Kidney (tissue), 13 donors: ENCODE measurements at regions not wholly inside any gene's neighbourhood (a gene's known extent, or its start where the extent isn't known, plus 50 kb on each side); places are given as distances from the start of the nearest gene placed in this dataset.
A peak's percentile ranks its signal among the peaks of the same experiment; 100 is the strongest.

ENCODE experiments used
- DNase-seq, 5 donors: peaks; one replicate each; pipeline ENCODE4 v3.0.0-alpha.2; 2013 to 2020
- FAIRE-seq: peaks from 2 replicates; lab custom pipeline; 2012; peaks lifted over from hg19 to GRCh38; lab: Jason Lieb, UNC
- H3K27ac ChIP-seq, 2 donors: one replicate each; pipeline ENCODE4 v1.7.0; 2013; ENCODE audit warnings: low read depth in 2 of 2, low read length in 2 of 2, inconsistent platforms in 1 of 2
- H3K27me3 ChIP-seq: one replicate; pipeline ENCODE4 v1.7.1; 2013; ENCODE audit warnings: low read length, inconsistent platforms; ENCODE audit not compliant: control insufficient read depth, insufficient read depth
- H3K36me3 ChIP-seq, 3 donors: one replicate each; pipeline versions ENCODE4 v1.7.0 to v1.7.1; 2013; ENCODE audit warnings: low read length in 3 of 3, control low read depth in 1 of 3, inconsistent platforms in 1 of 3; ENCODE audit not compliant: insufficient read depth in 3 of 3, control insufficient read depth in 2 of 3
- H3K4me1 ChIP-seq, 3 donors: one replicate each; pipeline versions ENCODE4 v1.7.0 to v1.7.1; 2013; ENCODE audit warnings: low read length in 3 of 3, inconsistent platforms in 1 of 3, low read depth in 1 of 3; ENCODE audit not compliant: control insufficient read depth in 2 of 3, insufficient read depth in 2 of 3
- H3K4me3 ChIP-seq, 3 donors: one replicate each; pipeline versions ENCODE4 v1.7.0 to v1.8.1; 2013; ENCODE audit warnings: low read length in 3 of 3, control low read depth in 1 of 3, inconsistent platforms in 1 of 3
- H3K9ac ChIP-seq, 3 donors: one replicate each; pipeline versions ENCODE4 v1.7.0 to v1.7.1; 2013; ENCODE audit warnings: low read length in 3 of 3, control low read depth in 1 of 3, inconsistent platforms in 1 of 3
- H3K9me3 ChIP-seq, 3 donors: one replicate each; pipeline versions ENCODE4 v1.7.0 to v1.7.1; 2013; ENCODE audit warnings: low read length in 3 of 3, control low read depth in 1 of 3, inconsistent platforms in 1 of 3; ENCODE audit not compliant: control insufficient read depth in 2 of 3, insufficient read depth in 1 of 3
- intact Hi-C: fragments of 100-400 bp; cut with DNase I; formaldehyde crosslinking; loops from one replicate; pipeline ENCODE4 v1.11.1; 2022
- TF ChIP-seq, protein P1 (sequence below): IDR thresholded peaks from 3 replicates; pipeline ENCODE4 v1.5.1; 2012; ENCODE audit warnings: mild to moderate bottlenecking, moderate library complexity, borderline replicate concordance; ENCODE audit not compliant: insufficient read depth; ENCODE audit errors: extremely low read depth
- donor health status: control.
- donor health status: control.
- donor health status: control.
- donor health status: control.
- donor health status: control.
- donor health status: DM: yes; HTN: yes; CAD: no.
- donor health status: Normal renal cell carcinoma (clear cell type).

DNA sequence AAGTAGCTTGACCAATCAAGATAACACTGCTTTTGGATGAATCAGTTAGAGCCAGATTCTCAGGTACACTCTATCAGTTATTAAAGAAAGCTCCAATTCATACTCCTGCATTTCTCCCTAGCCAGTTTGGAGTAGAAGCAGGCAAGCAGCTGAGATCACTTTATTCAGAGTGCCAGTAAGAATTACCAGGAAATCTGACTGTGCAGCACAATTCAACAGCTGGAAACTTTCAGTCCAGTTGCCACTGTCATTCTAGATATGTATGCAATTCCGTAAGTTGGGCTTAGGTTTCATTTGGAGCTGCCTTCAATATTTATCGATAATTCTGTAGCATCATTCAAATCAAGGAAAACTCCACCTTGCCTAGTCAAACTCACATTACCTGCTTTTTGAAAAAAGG is 2625.6 kb upstream of the PCDH20 start:
- Histone ChIP-seq H3K36me3 (no peaks in the 10 kb centered on the region), H3K9ac (no peak overlapping the region), H3K4me1 (no peaks in the 10 kb centered on the region), H3K4me3 (no peak overlapping the region), H3K9me3 (no peaks in the 10 kb centered on the region), H3K27me3 (no peaks in the 10 kb centered on the region), H3K27ac (no peak overlapping the region)
- intact Hi-C loops, result no loop called here
- no peak for FAIRE-seq
- TF ChIP-seq, protein P1, sequence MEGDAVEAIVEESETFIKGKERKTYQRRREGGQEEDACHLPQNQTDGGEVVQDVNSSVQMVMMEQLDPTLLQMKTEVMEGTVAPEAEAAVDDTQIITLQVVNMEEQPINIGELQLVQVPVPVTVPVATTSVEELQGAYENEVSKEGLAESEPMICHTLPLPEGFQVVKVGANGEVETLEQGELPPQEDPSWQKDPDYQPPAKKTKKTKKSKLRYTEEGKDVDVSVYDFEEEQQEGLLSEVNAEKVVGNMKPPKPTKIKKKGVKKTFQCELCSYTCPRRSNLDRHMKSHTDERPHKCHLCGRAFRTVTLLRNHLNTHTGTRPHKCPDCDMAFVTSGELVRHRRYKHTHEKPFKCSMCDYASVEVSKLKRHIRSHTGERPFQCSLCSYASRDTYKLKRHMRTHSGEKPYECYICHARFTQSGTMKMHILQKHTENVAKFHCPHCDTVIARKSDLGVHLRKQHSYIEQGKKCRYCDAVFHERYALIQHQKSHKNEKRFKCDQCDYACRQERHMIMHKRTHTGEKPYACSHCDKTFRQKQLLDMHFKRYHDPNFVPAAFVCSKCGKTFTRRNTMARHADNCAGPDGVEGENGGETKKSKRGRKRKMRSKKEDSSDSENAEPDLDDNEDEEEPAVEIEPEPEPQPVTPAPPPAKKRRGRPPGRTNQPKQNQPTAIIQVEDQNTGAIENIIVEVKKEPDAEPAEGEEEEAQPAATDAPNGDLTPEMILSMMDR, result no peak
- DNase-seq, result no peak

DNA sequence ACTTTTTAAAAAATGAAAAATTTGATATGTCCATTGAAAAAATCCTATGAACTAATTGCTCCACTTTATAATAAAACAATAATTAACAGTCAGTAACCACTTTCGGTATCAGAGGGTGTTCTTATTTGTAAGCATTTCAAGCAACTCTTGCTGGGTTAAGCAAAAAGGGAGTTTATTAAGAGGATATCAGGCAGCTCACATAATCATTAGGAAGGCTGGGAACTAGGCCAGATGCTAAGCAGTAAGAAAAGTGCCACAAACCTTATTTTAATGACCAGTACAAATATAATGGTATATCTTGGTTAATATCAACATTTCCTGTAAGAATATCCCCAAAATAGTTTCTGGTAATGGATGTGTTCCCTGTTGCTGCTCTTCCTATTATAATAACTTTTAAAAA is 2618.3 kb upstream of the PCDH20 start:
- Histone ChIP-seq H3K36me3 (no peaks in the 10 kb centered on the region), H3K9me3 (no peaks in the 10 kb centered on the region), H3K4me1 (peaks cover 0 to 4% (median 0%) of the 10 kb centered on the region in 3 donors), H3K9ac (no peak overlapping the region), H3K27ac (no peak overlapping the region), H3K27me3 (no peaks in the 10 kb centered on the region), H3K4me3 (no peak overlapping the region)
- TF ChIP-seq, protein P1, result no peak
- intact Hi-C loops, result no loop called here
- DNase-seq (no peak), FAIRE-seq (no peak)

DNA sequence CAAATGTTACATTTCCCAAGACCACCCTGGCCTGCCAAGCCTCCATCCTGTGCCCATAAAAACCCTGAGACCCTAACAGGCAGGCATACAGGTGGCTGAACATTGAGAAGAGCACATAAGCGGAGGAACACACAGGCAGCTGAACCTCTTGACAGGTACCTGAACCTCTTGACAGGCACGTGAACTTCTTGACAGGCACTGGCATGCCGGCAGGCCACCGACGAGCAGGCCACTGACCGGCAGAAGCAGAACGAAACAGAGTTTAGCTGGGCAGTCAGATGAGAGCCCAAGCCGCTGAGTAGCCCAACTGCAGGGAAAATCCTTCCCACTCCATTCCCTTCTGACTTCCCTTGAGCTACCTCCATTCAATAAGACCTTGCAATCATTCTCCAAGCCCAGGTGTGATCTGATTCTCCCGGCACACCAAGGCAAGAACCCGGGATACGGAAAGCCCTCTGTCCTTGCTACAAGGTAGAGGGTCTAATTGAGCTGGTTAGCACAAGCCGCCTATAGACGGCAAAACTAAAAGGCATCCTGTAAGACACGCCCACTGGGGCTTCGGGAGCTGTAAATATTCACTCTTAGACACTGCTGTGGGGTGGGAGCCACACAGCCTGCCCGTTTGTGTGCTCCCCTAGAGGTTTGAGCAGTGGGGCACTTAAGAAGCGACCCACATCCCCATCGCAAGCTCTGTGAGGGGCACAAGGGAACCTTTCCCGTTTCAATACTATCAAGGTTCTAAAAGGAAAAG is 2613.9 kb upstream of the PCDH20 start:
- DNase-seq (peak in 1 of 5 donors; percentile 18), FAIRE-seq (no peak)
- H3K4me3 ChIP-seq, result no peak overlapping the region
- H3K9ac ChIP-seq, result no peak overlapping the region
- TF ChIP-seq, protein P1, result no peak
- H3K4me1 ChIP-seq, result peaks cover 0 to 4% (median 0%) of the 10 kb centered on the region in 3 donors
- intact Hi-C loops, result no loop called here
- no peak overlapping the region for H3K27ac ChIP-seq
- no peaks in the 10 kb centered on the region for H3K27me3 ChIP-seq
- no peaks in the 10 kb centered on the region for H3K36me3 ChIP-seq
- no peaks in the 10 kb centered on the region for H3K9me3 ChIP-seq

GRCh38 chr13:64028551-64028950 is 2612.9 kb upstream of the PCDH20 start:
- TF ChIP-seq, protein P1, result no peak
- Histone ChIP-seq H3K9me3 (no peaks in the 10 kb centered on the region), H3K27me3 (no peaks in the 10 kb centered on the region), H3K9ac (no peak overlapping the region), H3K4me1 (no peaks in the 10 kb centered on the region), H3K27ac (no peak overlapping the region), H3K36me3 (no peaks in the 10 kb centered on the region), H3K4me3 (no peak overlapping the region)
- intact Hi-C loops, result no loop called here
- FAIRE-seq (no peak), DNase-seq (no peak)
